Neuronal stem cell (in vitro differentiated cells): ENCODE measurements at regions not wholly inside any gene's neighbourhood (a gene's known extent, or its start where the extent isn't known, plus 50 kb on each side); places are given as distances from the start of the nearest gene placed in this dataset.
A peak's percentile ranks its signal among the peaks of the same experiment; 100 is the strongest.

ENCODE experiments used
- DNase-seq: peaks from one replicate; pipeline ENCODE4 v3.0.0-alpha.2; 2013; ENCODE audit warnings: low spot score
- H2AFZ ChIP-seq: one replicate; pipeline ENCODE4 v1.6.1; 2013; ENCODE audit warnings: mild to moderate bottlenecking, low read length, inconsistent platforms
- H2AK5ac ChIP-seq: 2 replicates; pipeline ENCODE4 v1.6.1; 2013; ENCODE audit warnings: low read depth, mild to moderate bottlenecking, inconsistent platforms, low read length, moderate library complexity, mixed read lengths
- H2BK120ac ChIP-seq: 2 replicates; pipeline ENCODE4 v1.6.1; 2013; ENCODE audit warnings: low read depth, mild to moderate bottlenecking, inconsistent platforms, low read length, moderate library complexity, mixed read lengths
- H2BK12ac ChIP-seq: one replicate; pipeline ENCODE4 v1.6.1; 2013; ENCODE audit warnings: low read length, inconsistent platforms
- H2BK15ac ChIP-seq: 2 replicates; pipeline ENCODE4 v1.6.1; 2013; ENCODE audit warnings: mild to moderate bottlenecking, low read length, inconsistent platforms, mixed read lengths
- H2BK5ac ChIP-seq: one replicate; pipeline ENCODE4 v1.6.1; 2013; ENCODE audit warnings: inconsistent platforms, mild to moderate bottlenecking, low read length, moderate library complexity
- H3K14ac ChIP-seq: one replicate; pipeline ENCODE4 v1.6.1; 2013; ENCODE audit warnings: low read length, inconsistent platforms
- H3K18ac ChIP-seq: 2 replicates; pipeline ENCODE4 v1.6.1; 2013; ENCODE audit warnings: low read length, inconsistent platforms
- H3K23ac ChIP-seq: 2 replicates; pipeline ENCODE4 v1.6.1; 2013; ENCODE audit warnings: low read depth, mild to moderate bottlenecking, mixed read lengths, low read length, inconsistent platforms; ENCODE audit not compliant: poor library complexity
- H3K27ac ChIP-seq: replicated peaks from 3 replicates; pipeline ENCODE4 v1.5.1; 2013; ENCODE audit warnings: low read length, inconsistent platforms
- H3K27me3 ChIP-seq, 3 experiments: 2 replicates each; pipeline ENCODE4 v1.6.1; 2013; ENCODE audit warnings: low read length in 3 of 3, mild to moderate bottlenecking in 2 of 3, inconsistent platforms in 1 of 3, low read depth in 1 of 3, mixed read lengths in 1 of 3, moderate library complexity in 1 of 3; ENCODE audit not compliant: control insufficient read depth in 3 of 3, insufficient read depth in 3 of 3
- H3K36me3 ChIP-seq, 2 donors: replicated peaks in 1 of 2; 2 replicates each; pipeline ENCODE4 v1.6.1; 2013; ENCODE audit warnings: low read length in 2 of 2; ENCODE audit not compliant: control insufficient read depth in 2 of 2, insufficient read depth in 2 of 2
- H3K4ac ChIP-seq: 2 replicates; pipeline ENCODE4 v1.6.1; 2013; ENCODE audit warnings: inconsistent platforms, mild to moderate bottlenecking, low read length, moderate library complexity
- H3K4me1 ChIP-seq, 2 donors: 1 replicate in 1 of 2; 2 replicates in 1 of 2; pipeline ENCODE4 v1.6.1; 2013; ENCODE audit warnings: low read length in 2 of 2, low read depth in 1 of 2; ENCODE audit not compliant: control insufficient read depth in 2 of 2, insufficient read depth in 1 of 2
- H3K4me2 ChIP-seq: one replicate; pipeline ENCODE4 v1.6.1; 2013; ENCODE audit warnings: mild to moderate bottlenecking, low read length, inconsistent platforms; ENCODE audit not compliant: insufficient read depth, poor library complexity, severe bottlenecking
- H3K4me3 ChIP-seq, 2 donors: 2 replicates each; pipeline ENCODE4 v1.5.1; 2013; ENCODE audit warnings: low read length in 2 of 2, mild to moderate bottlenecking in 2 of 2, inconsistent platforms in 1 of 2, moderate library complexity in 1 of 2
- H3K79me1 ChIP-seq: one replicate; pipeline ENCODE4 v1.6.1; 2013; ENCODE audit warnings: low read depth, mild to moderate bottlenecking, inconsistent platforms, low read length, moderate library complexity
- H3K9ac ChIP-seq: one replicate; pipeline ENCODE4 v1.6.1; 2013; ENCODE audit warnings: mild to moderate bottlenecking, low read depth, low read length, inconsistent platforms; ENCODE audit not compliant: poor library complexity
- H3K9me3 ChIP-seq, 2 donors: replicated peaks in 1 of 2; 2 replicates each; pipeline versions ENCODE3 to v1.6.1; 2013; ENCODE audit warnings: low read length in 2 of 2, mild to moderate bottlenecking in 2 of 2, inconsistent platforms in 1 of 2, low read depth in 1 of 2, mixed read lengths in 1 of 2, moderate library complexity in 1 of 2; ENCODE audit not compliant: control insufficient read depth in 2 of 2, insufficient read depth in 1 of 2
- H4K8ac ChIP-seq: one replicate; pipeline ENCODE4 v1.6.1; 2013; ENCODE audit warnings: low read depth, mild to moderate bottlenecking, inconsistent platforms, low read length, moderate library complexity
- H4K91ac ChIP-seq: one replicate; pipeline ENCODE4 v1.6.1; 2013; ENCODE audit warnings: low read length, low read depth, mild to moderate bottlenecking, inconsistent platforms; ENCODE audit not compliant: poor library complexity
- WGBS, 2 donors: extraction: QIAGEN DNeasy Blood & Tissue Kit; methylation state at CpG; one replicate each; pipeline ENCODE4 v1.1.7; 2013; ENCODE audit warnings: missing lambda C conversion rate in 2 of 2, mixed read lengths in 1 of 2; ENCODE audit not compliant: insufficient read length in 2 of 2, insufficient replicate concordance in 1 of 2; ENCODE audit errors: extremely low coverage in 2 of 2; 5-methylcytosine and 5-hydroxymethylcytosine counted together

- Histone ChIP-seq H2BK120ac (no peak overlapping the region), H3K4me3 (no peak overlapping the region), H3K18ac (no peak overlapping the region), H3K27me3 (peaks cover 0 to 7% (median 2%) of the 10 kb centered on the region in 3 experiments), H4K8ac (no peak overlapping the region), H3K9me3 (no peaks in the 10 kb centered on the region), H3K4me1 (peaks cover 0 to 5% of the 10 kb centered on the region in 2 donors), H2BK15ac (no peak overlapping the region), H2AFZ (peak overlapping the region; percentile 26), H2AK5ac (no peak overlapping the region), H3K4ac (no peak overlapping the region), H3K14ac (no peak overlapping the region), H4K91ac (no peak overlapping the region), H3K79me1 (no peaks in the 10 kb centered on the region), H3K4me2 (no peak overlapping the region), H2BK5ac (no peak overlapping the region), H3K23ac (no peak overlapping the region), H3K9ac (no peak overlapping the region), H3K36me3 (no peaks in the 10 kb centered on the region), H3K27ac (no peak overlapping the region), H2BK12ac (no peak overlapping the region)
- WGBS, 2 donors = no CpG with 5 or more reads among the region's 1 CpG
- DNase-seq = no peak
These were observed 349.8 kb downstream of the ENC1 start for GRCh38 chr5:74290634-74291241.

- Histone ChIP-seq H3K4ac (no peak overlapping the region), H4K91ac (no peak overlapping the region), H3K18ac (no peak overlapping the region), H3K4me2 (no peak overlapping the region), H3K27ac (no peak overlapping the region), H3K79me1 (no peaks in the 10 kb centered on the region), H2BK120ac (no peak overlapping the region), H3K36me3 (no peaks in the 10 kb centered on the region), H3K4me3 (no peak overlapping the region), H2BK12ac (no peak overlapping the region), H3K23ac (no peak overlapping the region), H2AK5ac (no peak overlapping the region), H3K4me1 (peaks cover 0 to 6% of the 10 kb centered on the region in 2 donors), H3K9me3 (no peaks in the 10 kb centered on the region), H3K14ac (no peak overlapping the region), H2AFZ (no peak overlapping the region), H4K8ac (no peak overlapping the region), H2BK15ac (no peak overlapping the region), H3K9ac (no peak overlapping the region), H3K27me3 (peaks cover 0 to 4% (median 2%) of the 10 kb centered on the region in 3 experiments), H2BK5ac (no peak overlapping the region)
- DNase-seq = no peak
- no CpG with 5 or more reads among the region's 1 CpG for WGBS, 2 donors
These were observed 350.8 kb downstream of the ENC1 start for GRCh38 chr5:74289691-74290090.

GRCh38 chr5:74289238-74289637, 351.3 kb downstream of the ENC1 start:
- no peak overlapping the region for H4K91ac ChIP-seq
- no peak overlapping the region for H2BK120ac ChIP-seq
- no peak overlapping the region for H4K8ac ChIP-seq
- H3K18ac ChIP-seq = no peak overlapping the region
- H2AFZ ChIP-seq = no peak overlapping the region
- H3K14ac ChIP-seq = no peak overlapping the region
- H3K9ac ChIP-seq = no peak overlapping the region
- no peak overlapping the region for H2AK5ac ChIP-seq
- DNase-seq = no peak
- H3K4me3 ChIP-seq = no peak overlapping the region
- H3K79me1 ChIP-seq = no peaks in the 10 kb centered on the region
- H3K36me3 ChIP-seq = no peaks in the 10 kb centered on the region
- H3K4me1 ChIP-seq = peaks cover 0 to 6% of the 10 kb centered on the region in 2 donors
- peaks cover 0 to 2% (median under 1%) of the 10 kb centered on the region in 3 experiments for H3K27me3 ChIP-seq
- H3K4ac ChIP-seq = no peak overlapping the region
- H2BK15ac ChIP-seq = no peak overlapping the region
- H3K4me2 ChIP-seq = no peak overlapping the region
- H2BK5ac ChIP-seq = no peak overlapping the region
- WGBS, 2 donors = no CpG with 5 or more reads among the region's 4 CpGs
- no peak overlapping the region for H3K23ac ChIP-seq
- H2BK12ac ChIP-seq = no peak overlapping the region
- H3K9me3 ChIP-seq = no peaks in the 10 kb centered on the region
- H3K27ac ChIP-seq = no peak overlapping the region

GRCh38 chr5:74288448-74289108, 351.9 kb downstream of the ENC1 start:
- Histone ChIP-seq H4K91ac (no peak overlapping the region), H4K8ac (no peak overlapping the region), H2BK12ac (no peak overlapping the region), H3K18ac (no peak overlapping the region), H3K23ac (no peak overlapping the region), H3K4ac (no peak overlapping the region), H3K27ac (no peak overlapping the region), H3K36me3 (no peaks in the 10 kb centered on the region), H3K9ac (no peak overlapping the region), H3K4me2 (no peak overlapping the region), H2AK5ac (no peak overlapping the region), H3K4me1 (peaks cover 0 to 6% of the 10 kb centered on the region in 2 donors), H3K27me3 (peaks cover 0 to 2% (median 0%) of the 10 kb centered on the region in 3 experiments), H2BK120ac (no peak overlapping the region), H3K79me1 (no peaks in the 10 kb centered on the region), H3K4me3 (no peak overlapping the region), H2BK5ac (no peak overlapping the region), H2BK15ac (no peak overlapping the region), H3K9me3 (no peaks in the 10 kb centered on the region), H3K14ac (no peak overlapping the region), H2AFZ (no peak overlapping the region)
- no CpG with 5 or more reads among the region's 3 CpGs for WGBS, 2 donors
- no peak for DNase-seq
